ENCODE measurements at regions not wholly inside any gene's neighbourhood (a gene's known extent, or its start where the extent isn't known, plus 50 kb on each side); places are given as distances from the start of the nearest gene placed in this dataset.

GRCh38 chr5:5637173-5637572, 214.7 kb downstream of the ICE1 start:
- no peak for DNase-seq (ENCODE audit: low read depth)

DNA sequence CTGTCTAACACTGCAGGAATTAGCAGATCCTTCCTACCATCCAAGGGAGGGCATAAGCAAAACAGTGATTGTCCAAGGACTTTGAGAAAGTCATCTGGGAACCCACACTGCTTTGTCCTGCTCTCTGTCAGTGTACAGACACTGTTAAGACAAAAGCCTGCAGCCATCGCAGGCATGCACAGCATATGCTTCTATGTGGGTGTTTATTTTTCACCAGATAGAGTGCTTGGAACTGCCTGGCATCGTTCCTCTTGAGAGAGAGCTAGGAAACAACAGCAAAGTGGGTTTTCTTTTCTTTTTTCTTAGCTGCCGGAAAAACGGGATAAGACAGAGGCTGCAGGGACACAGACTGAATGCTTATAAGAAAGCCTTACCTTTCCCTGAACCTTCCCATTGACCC, 212.3 kb downstream of the ICE1 start:
- no peak for DNase-seq (ENCODE audit: low read depth)

DNA sequence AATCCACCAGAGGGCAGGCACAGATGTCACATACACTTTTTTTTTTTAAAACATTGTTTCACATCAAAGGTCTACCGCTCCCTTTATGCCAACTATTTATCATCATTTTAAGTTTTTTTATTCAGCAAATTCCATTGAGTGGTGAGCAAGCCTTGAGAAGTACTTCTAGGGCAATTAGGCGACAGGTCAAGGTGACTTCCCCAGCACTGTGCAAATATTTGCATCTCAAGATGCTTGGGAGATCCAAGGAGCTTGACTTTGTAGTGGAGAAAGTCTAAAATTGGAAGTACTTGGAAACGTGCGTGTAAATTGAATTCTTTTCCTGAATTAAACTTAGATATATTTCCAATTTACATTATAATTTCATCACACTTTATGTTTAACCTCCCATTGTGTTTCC, 211.1 kb downstream of the ICE1 start:
- no peak for DNase-seq (ENCODE audit: low read depth)

- no peak for DNase-seq (ENCODE audit: low read depth)
Measured at GRCh38 chr5:5632678-5633077, 210.2 kb downstream of the ICE1 start.

- peak; percentile 35 for DNase-seq (ENCODE audit: low read depth)
Measured at GRCh38 chr5:5629607-5629978, 207.1 kb downstream of the ICE1 start.

DNA sequence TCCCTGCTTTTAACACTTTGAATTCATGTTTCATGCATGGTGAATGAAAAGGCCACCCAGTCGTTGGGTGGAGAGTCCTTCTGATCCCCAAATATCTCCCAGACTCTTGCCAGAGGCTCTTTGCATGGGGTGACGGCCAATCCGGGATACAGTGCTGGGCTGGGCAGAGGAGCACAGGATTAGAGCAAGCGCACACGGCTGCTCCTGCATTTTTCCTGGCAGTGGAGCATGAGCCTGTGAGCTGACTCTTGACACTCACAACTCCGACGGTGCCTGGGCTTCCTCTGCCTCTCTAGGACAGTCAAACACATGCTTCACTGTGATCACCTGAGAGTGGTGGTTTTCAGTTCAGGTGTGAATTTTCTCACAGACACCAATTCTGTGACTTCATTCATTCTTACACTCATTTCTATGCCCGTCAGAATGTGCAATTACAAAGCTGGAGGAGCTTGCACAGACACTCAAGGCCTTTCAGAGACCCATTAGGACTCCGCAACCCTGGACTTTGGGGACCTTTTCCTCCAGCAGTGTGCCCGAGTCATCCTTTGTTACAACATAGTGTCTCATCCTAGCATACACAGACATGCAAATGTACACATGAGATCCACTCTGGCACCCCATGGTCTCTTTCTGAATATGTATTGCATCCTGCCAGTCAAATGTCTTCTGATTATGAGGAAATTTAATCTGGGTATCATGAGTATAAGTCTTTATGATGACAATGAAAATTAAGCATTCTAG, 206.6 kb downstream of the ICE1 start:
- DNase-seq (ENCODE audit: low read depth) = no peak

DNA sequence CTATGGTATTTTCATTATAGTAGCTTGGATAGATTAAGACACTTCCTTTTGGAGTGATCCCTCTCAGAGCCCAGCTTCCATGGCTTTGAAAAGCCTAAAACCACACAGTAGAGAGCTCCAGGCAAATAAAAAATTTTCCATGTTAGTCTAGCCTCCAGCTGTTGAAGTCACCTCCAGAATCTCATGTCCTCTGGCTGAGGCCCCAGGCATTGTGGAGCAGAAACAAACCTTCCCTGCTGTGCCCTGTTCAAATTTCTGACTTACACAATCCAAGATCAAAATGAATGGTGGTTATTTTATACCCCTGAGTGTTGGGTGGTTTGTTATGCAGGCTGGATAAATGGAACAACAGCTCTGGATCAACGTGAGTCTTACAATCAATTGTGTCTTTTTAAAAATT, 203.9 kb downstream of the ICE1 start:
- DNase-seq (ENCODE audit: low read depth) = no peak

DNA sequence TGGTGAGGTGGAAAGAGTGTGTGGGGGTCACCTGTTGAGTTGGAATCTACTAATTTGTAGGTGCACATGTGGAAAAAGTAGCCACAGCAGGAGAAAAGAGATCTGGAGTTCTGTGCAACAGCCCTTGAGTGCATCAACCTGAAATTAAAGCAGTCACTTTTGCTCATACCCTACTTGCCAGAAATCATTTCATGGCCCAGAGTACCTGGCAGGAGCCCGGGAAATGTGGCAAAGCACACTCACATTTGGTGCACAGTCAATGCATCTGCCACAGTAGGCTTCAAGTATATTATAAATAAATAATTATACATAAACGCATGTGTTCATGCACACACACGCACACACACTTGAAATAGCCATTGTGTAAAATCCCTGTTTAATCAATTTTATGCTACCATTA, 203.0 kb downstream of the ICE1 start:
- no peak for DNase-seq (ENCODE audit: low read depth)

GRCh38 chr5:5623397-5623796, 200.9 kb downstream of the ICE1 start:
- no peak for DNase-seq (ENCODE audit: low read depth)

DNA sequence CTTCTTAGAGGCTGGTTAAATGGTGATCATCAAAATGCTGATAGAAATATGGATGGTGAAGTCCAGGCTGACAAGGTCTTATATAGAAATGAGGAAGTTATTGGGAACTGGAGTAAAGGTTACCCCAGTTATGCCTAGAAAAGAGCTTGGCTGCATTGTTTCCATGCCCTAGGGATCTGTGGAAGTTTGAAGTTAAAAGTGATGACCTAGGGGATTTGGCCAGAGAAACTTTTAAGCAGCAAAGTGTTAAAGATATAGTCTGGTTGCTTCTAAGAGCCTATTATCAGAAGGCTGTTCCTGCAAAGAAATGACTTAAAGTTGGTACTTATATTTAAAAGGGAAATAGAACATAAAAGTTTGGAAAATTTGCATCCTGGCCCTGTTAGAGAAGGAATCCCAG, 200.3 kb downstream of the ICE1 start:
- no peak for DNase-seq (ENCODE audit: low read depth)

GRCh38 chr5:5619546-5619945, 197.1 kb downstream of the ICE1 start:
- no peak for DNase-seq (ENCODE audit: low read depth)

GRCh38 chr5:5617024-5617423, 194.5 kb downstream of the ICE1 start:
- DNase-seq (ENCODE audit: low read depth) = no peak

DNA sequence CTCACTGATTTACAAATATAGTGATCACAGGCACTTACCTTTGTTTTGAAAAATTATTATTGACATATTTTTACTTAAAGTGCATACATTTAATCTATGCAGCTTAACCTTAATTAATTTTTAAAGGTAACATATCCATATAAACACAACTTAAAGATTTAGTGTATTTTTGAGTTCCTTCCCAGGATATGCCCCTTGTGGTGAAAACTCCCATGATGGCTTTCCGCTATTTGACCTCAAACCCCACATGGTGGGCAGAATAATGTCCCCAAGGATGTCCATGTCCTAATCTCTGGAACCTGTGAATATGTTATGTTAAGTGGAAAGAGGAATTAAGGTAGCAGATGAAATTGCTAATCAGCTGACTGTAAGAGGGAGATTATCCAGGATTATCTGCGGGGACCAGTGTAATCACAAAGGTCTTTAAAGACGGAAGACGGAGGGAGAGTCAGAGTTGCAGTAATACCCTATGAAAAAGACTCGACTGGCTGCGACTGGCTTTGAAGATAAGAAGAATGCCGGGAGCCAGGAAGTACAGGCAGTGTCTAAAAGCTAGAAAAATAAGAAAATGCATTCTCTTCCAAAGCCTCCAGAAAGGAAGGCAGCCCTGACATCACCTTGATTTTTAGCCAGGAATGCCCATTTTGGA, 193.9 kb downstream of the ICE1 start:
- DNase-seq (ENCODE audit: low read depth) = no peak

GRCh38 chr5:5615569-5615968, 193.1 kb downstream of the ICE1 start:
- no peak for DNase-seq (ENCODE audit: low read depth)

GRCh38 chr5:5613261-5613990, 190.9 kb downstream of the ICE1 start:
- DNase-seq (ENCODE audit: low read depth) = no peak

DNA sequence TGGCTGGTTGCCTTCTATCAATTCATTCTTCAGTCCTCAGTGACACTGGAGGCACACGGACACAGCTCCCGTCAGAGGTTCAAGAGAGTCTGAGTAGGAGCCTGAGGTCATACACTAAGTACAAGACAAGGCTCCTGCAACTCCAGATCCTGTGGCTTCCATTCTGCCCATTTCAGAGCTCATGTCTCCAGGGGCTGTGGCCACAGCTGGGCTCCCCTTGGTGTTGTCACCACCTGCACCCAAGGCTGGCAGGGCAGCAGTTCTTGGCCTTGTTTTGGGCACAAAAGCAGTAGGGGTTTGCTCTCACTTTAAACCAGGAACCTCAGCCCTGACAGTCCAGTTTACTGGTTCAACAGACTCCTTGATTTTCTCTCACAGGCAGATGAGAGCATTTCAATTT, 189.6 kb downstream of the ICE1 start:
- no peak for DNase-seq (ENCODE audit: low read depth)

DNA sequence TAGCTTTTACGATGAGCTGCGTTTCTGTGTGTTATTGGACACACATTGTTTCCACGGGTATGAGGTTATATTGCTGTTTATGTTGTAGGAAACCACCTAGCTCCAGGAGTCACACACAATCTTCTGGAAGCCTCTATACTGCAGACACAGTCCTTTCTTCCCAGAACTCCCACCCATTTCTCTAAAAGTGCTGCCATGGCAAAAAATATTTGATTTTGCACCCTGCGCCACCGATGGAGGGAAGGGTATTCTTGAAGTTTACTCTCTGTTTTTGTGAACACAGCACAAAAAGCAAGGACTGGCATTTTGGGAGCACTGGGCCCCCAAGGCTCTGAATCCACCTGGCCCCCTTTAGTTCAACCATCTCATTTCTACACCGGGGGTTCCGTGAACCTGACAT, 187.5 kb downstream of the ICE1 start:
- no peak for DNase-seq (ENCODE audit: low read depth)

GRCh38 chr5:5605170-5605764, 182.8 kb downstream of the ICE1 start:
- DNase-seq (ENCODE audit: low read depth) = peak; percentile 47

- DNase-seq (ENCODE audit: low read depth) = no peak
Measured at GRCh38 chr5:5602554-5602953, 180.1 kb downstream of the ICE1 start.

- DNase-seq (ENCODE audit: low read depth) = no peak
Measured at GRCh38 chr5:5598547-5599113, 176.2 kb downstream of the ICE1 start.

GRCh38 chr5:5593391-5593790, 170.9 kb downstream of the ICE1 start:
- DNase-seq (ENCODE audit: low read depth) = no peak

- DNase-seq (ENCODE audit: low read depth) = no peak
Measured at GRCh38 chr5:5592541-5592940, 170.1 kb downstream of the ICE1 start.

Measured in RPMI7951 (cell line).